GM12873 (cell line): ENCODE measurements at regions not wholly inside any gene's neighbourhood (a gene's known extent, or its start where the extent isn't known, plus 50 kb on each side); places are given as distances from the start of the nearest gene placed in this dataset.

Experiments
- TF ChIP-seq, protein P1 (sequence below): IDR thresholded peaks from 2 replicates; pipeline ENCODE4 v1.5.1; 2012; ENCODE audit warnings: low read depth, mild to moderate bottlenecking, moderate library complexity, low read length, control low read depth; ENCODE audit not compliant: insufficient read depth; ENCODE audit errors: missing control alignments

DNA sequence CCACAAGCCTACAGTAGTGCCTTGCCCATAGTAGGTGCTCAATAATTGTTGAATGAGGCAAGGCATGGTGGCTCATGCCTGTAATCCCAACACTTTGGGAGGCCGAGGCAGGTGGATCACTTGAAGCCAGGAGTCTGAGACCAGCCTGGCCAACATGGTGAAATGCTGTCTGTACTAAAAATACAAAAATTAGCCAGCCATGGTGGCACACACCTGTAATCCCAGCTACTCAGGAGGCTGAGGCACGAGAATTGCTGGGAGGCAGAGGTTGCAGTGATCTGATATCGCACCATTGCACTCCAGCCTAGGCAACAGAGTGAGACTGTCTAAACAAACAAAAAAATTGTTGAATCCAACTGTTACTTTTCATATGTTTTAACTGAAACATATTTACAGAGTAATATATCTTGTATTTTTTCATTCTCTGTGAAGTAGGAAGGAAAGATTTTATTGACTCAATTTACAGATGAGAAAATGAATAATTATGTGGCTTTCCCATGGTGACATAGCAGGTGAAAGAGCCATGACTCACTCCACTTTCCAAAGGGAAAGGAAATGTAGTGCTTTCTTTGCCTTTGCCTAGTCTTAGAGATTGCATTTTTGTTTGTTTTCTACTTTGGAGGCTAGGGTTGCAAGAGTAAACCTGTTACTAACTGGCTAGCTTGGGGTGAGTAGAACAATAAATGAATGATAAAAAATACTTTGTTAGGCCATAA, 95.4 kb upstream of the SLC38A4 start:
- TF ChIP-seq, protein P1, sequence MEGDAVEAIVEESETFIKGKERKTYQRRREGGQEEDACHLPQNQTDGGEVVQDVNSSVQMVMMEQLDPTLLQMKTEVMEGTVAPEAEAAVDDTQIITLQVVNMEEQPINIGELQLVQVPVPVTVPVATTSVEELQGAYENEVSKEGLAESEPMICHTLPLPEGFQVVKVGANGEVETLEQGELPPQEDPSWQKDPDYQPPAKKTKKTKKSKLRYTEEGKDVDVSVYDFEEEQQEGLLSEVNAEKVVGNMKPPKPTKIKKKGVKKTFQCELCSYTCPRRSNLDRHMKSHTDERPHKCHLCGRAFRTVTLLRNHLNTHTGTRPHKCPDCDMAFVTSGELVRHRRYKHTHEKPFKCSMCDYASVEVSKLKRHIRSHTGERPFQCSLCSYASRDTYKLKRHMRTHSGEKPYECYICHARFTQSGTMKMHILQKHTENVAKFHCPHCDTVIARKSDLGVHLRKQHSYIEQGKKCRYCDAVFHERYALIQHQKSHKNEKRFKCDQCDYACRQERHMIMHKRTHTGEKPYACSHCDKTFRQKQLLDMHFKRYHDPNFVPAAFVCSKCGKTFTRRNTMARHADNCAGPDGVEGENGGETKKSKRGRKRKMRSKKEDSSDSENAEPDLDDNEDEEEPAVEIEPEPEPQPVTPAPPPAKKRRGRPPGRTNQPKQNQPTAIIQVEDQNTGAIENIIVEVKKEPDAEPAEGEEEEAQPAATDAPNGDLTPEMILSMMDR, result no peak

DNA sequence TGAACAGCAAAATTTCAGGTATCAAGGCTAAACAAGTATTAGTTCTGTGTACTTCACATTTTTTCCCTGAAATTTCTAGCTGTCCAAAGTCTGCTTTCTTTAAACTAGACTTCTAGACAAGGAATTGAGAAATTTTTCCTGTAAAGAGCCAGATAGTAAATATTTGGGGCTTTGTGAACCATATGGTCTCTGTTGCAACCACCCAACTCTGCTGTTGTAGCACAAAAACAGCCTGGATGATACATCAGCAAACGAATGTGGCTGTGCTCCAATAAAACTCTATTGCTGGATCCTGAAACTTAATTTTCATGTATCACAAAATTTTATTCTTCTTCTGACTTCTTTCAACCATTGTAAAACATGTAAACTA, 96.0 kb upstream of the SLC38A4 start:
- TF ChIP-seq, protein P1, result no peak

DNA sequence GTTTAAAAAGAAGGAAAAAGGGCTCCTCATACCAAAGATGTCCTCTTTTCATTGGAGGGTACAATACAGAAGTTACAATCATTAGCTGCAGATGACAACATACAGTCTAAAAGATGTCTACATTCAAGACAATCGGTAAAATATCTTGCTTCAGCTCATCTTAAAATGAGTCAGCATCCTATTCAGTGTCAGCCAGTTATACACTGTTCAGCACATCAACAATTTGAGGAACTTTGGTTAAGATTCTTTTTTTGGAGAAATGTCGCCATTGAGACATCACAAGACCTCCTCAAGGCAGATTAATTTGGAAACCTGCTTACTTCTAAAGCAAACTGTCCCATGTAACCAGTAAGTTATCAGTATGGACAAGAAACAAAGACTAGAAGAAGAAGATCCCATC, 100.7 kb upstream of the SLC38A4 start:
- TF ChIP-seq, protein P1, result no peak

DNA sequence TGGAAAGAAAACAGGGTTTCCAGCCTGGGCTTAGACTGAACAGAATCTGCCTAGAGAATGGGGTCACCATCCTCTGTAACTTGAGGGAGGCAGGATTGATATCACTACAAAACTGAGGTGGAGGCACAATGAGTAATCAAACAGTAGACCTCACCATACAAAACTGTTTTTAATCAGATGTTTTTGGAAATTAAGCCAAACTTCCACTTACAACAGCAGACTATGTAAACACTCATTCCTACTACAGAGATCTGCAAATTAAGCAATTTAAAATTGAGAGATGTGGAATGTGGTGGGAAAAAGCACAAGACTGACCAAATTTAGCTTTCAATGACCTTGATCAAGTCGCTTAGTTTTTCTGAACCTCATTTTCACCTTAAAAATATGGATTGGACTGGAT, 104.3 kb upstream of the SLC38A4 start:
- TF ChIP-seq, protein P1, result no peak

DNA sequence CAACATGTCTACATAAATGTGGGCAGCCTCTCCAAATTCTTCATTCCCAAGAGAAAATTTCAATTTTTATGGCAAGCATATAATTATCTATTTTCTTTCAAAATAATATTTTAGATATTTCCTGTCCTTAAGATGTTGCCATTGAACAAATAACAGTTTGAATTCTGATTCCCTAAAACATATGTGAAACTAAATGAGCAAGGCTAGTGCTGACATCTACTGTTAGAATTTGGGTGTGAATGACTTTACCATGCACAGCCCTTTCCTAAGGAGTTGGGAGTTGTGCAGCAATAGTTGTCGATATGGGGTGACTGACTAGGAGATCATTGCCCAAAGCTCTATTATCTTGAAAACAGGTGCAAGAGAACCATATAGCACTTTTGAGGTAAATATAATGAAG, 108.2 kb upstream of the SLC38A4 start:
- TF ChIP-seq, protein P1, result peak; percentile 47

DNA sequence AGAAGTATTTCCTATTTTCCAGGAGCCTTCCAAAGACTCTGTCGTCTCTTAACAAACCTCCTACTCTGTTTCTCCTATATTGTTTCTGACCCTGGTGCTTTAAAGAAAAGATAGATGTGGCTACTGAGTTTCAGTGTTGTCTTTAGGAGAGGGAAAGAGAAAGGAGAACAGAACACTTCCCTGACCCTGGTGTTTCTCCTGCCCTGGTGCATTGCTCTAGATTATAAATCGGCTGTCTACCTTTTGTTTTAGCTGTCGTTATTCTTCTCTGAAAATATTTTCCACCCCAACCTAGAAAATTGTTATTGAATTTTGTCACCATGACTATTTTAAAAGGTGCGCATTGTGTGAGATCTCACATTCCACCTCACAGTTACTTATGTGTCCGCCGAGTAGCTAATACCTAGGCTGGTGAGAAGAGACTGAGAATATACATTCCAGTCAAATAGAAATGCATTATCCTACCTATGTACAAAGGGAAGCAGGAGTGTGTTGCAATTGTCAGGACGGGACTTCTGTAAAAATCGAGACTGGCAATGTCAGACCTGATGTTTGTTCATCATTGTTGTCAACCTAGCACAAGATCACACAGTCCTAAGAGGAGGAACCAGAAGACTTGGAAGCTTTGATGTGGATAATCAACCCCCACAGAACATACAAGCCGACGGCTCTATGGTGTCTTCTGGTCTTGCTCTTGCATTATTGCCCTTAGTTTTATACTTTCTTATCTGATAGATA, 108.7 kb upstream of the SLC38A4 start:
- TF ChIP-seq, protein P1, result no peak

DNA sequence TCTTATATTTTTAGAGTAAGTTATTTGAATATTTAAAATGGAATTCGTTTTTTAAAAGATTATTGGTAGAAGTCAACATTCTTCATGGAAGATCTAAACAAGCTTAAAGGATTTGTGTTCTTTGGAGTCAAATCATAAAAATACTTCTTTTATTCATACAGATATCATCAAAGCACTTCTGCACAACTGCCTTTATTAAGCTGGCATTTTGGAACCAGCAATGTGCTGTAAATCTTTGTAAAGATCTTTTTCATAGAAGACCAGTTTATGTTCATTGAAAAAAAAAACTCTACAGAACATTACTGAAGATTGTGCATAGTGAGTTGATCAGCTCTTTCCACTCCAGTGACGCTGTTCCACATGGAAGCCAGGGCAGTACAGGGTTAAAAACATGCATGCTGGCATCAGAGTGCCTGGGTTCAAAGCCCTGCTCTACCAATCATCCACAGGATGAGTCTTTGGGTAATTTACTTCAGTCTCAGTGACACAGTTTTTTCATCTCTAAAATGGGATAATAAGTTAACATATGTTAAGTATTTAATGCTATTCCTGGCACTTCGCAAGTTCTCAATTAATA, 109.6 kb upstream of the SLC38A4 start:
- TF ChIP-seq, protein P1, result no peak
